Neuronal stem cell (in vitro differentiated cells): ENCODE measurements at regions not wholly inside any gene's neighbourhood (a gene's known extent, or its start where the extent isn't known, plus 50 kb on each side); places are given as distances from the start of the nearest gene placed in this dataset.

ENCODE experiments used
- DNase-seq: peaks from one replicate; pipeline ENCODE4 v3.0.0-alpha.2; 2013; ENCODE audit warnings: low spot score
- H2AFZ ChIP-seq: one replicate; pipeline ENCODE4 v1.6.1; 2013; ENCODE audit warnings: mild to moderate bottlenecking, low read length, inconsistent platforms
- H2AK5ac ChIP-seq: 2 replicates; pipeline ENCODE4 v1.6.1; 2013; ENCODE audit warnings: low read depth, mild to moderate bottlenecking, inconsistent platforms, low read length, moderate library complexity, mixed read lengths
- H2BK120ac ChIP-seq: 2 replicates; pipeline ENCODE4 v1.6.1; 2013; ENCODE audit warnings: low read depth, mild to moderate bottlenecking, inconsistent platforms, low read length, moderate library complexity, mixed read lengths
- H2BK12ac ChIP-seq: one replicate; pipeline ENCODE4 v1.6.1; 2013; ENCODE audit warnings: low read length, inconsistent platforms
- H2BK15ac ChIP-seq: 2 replicates; pipeline ENCODE4 v1.6.1; 2013; ENCODE audit warnings: mild to moderate bottlenecking, low read length, inconsistent platforms, mixed read lengths
- H2BK5ac ChIP-seq: one replicate; pipeline ENCODE4 v1.6.1; 2013; ENCODE audit warnings: inconsistent platforms, mild to moderate bottlenecking, low read length, moderate library complexity
- H3K14ac ChIP-seq: one replicate; pipeline ENCODE4 v1.6.1; 2013; ENCODE audit warnings: low read length, inconsistent platforms
- H3K18ac ChIP-seq: 2 replicates; pipeline ENCODE4 v1.6.1; 2013; ENCODE audit warnings: low read length, inconsistent platforms
- H3K23ac ChIP-seq: 2 replicates; pipeline ENCODE4 v1.6.1; 2013; ENCODE audit warnings: low read depth, mild to moderate bottlenecking, mixed read lengths, low read length, inconsistent platforms; ENCODE audit not compliant: poor library complexity
- H3K27ac ChIP-seq: replicated peaks from 3 replicates; pipeline ENCODE4 v1.5.1; 2013; ENCODE audit warnings: low read length, inconsistent platforms
- H3K27me3 ChIP-seq, 3 experiments: 2 replicates each; pipeline ENCODE4 v1.6.1; 2013; ENCODE audit warnings: low read length in 3 of 3, mild to moderate bottlenecking in 2 of 3, inconsistent platforms in 1 of 3, low read depth in 1 of 3, mixed read lengths in 1 of 3, moderate library complexity in 1 of 3; ENCODE audit not compliant: control insufficient read depth in 3 of 3, insufficient read depth in 3 of 3
- H3K36me3 ChIP-seq, 2 donors: replicated peaks in 1 of 2; 2 replicates each; pipeline ENCODE4 v1.6.1; 2013; ENCODE audit warnings: low read length in 2 of 2; ENCODE audit not compliant: control insufficient read depth in 2 of 2, insufficient read depth in 2 of 2
- H3K4ac ChIP-seq: 2 replicates; pipeline ENCODE4 v1.6.1; 2013; ENCODE audit warnings: inconsistent platforms, mild to moderate bottlenecking, low read length, moderate library complexity
- H3K4me1 ChIP-seq, 2 donors: 1 replicate in 1 of 2; 2 replicates in 1 of 2; pipeline ENCODE4 v1.6.1; 2013; ENCODE audit warnings: low read length in 2 of 2, low read depth in 1 of 2; ENCODE audit not compliant: control insufficient read depth in 2 of 2, insufficient read depth in 1 of 2
- H3K4me2 ChIP-seq: one replicate; pipeline ENCODE4 v1.6.1; 2013; ENCODE audit warnings: mild to moderate bottlenecking, low read length, inconsistent platforms; ENCODE audit not compliant: insufficient read depth, poor library complexity, severe bottlenecking
- H3K4me3 ChIP-seq, 2 donors: 2 replicates each; pipeline ENCODE4 v1.5.1; 2013; ENCODE audit warnings: low read length in 2 of 2, mild to moderate bottlenecking in 2 of 2, inconsistent platforms in 1 of 2, moderate library complexity in 1 of 2
- H3K79me1 ChIP-seq: one replicate; pipeline ENCODE4 v1.6.1; 2013; ENCODE audit warnings: low read depth, mild to moderate bottlenecking, inconsistent platforms, low read length, moderate library complexity
- H3K9ac ChIP-seq: one replicate; pipeline ENCODE4 v1.6.1; 2013; ENCODE audit warnings: mild to moderate bottlenecking, low read depth, low read length, inconsistent platforms; ENCODE audit not compliant: poor library complexity
- H3K9me3 ChIP-seq, 2 donors: replicated peaks in 1 of 2; 2 replicates each; pipeline versions ENCODE3 to v1.6.1; 2013; ENCODE audit warnings: low read length in 2 of 2, mild to moderate bottlenecking in 2 of 2, inconsistent platforms in 1 of 2, low read depth in 1 of 2, mixed read lengths in 1 of 2, moderate library complexity in 1 of 2; ENCODE audit not compliant: control insufficient read depth in 2 of 2, insufficient read depth in 1 of 2
- H4K8ac ChIP-seq: one replicate; pipeline ENCODE4 v1.6.1; 2013; ENCODE audit warnings: low read depth, mild to moderate bottlenecking, inconsistent platforms, low read length, moderate library complexity
- H4K91ac ChIP-seq: one replicate; pipeline ENCODE4 v1.6.1; 2013; ENCODE audit warnings: low read length, low read depth, mild to moderate bottlenecking, inconsistent platforms; ENCODE audit not compliant: poor library complexity
- WGBS, 2 donors: extraction: QIAGEN DNeasy Blood & Tissue Kit; methylation state at CpG; one replicate each; pipeline ENCODE4 v1.1.7; 2013; ENCODE audit warnings: missing lambda C conversion rate in 2 of 2, mixed read lengths in 1 of 2; ENCODE audit not compliant: insufficient read length in 2 of 2, insufficient replicate concordance in 1 of 2; ENCODE audit errors: extremely low coverage in 2 of 2; 5-methylcytosine and 5-hydroxymethylcytosine counted together

GRCh38 chr5:50934343-50934742, 267.9 kb downstream of the PARP8 start:
- H3K4me2 ChIP-seq: no peak overlapping the region
- no peaks in the 10 kb centered on the region for H3K79me1 ChIP-seq
- H3K4me1 ChIP-seq: peaks cover 0 to under 1% of the 10 kb centered on the region in 2 donors
- no peak overlapping the region for H2BK120ac ChIP-seq
- H3K36me3 ChIP-seq: no peaks in the 10 kb centered on the region
- H3K23ac ChIP-seq: no peak overlapping the region
- no peak overlapping the region for H3K4ac ChIP-seq
- H2AFZ ChIP-seq: no peak overlapping the region
- no peak for DNase-seq
- WGBS, 2 donors: no CpG with 5 or more reads among the region's 2 CpGs
- H3K9ac ChIP-seq: no peak overlapping the region
- no peak overlapping the region for H2AK5ac ChIP-seq
- H3K27me3 ChIP-seq: no peaks in the 10 kb centered on the region
- H2BK12ac ChIP-seq: no peak overlapping the region
- no peaks in the 10 kb centered on the region for H3K9me3 ChIP-seq
- no peak overlapping the region for H2BK5ac ChIP-seq
- H3K27ac ChIP-seq: no peak overlapping the region
- no peak overlapping the region for H3K4me3 ChIP-seq
- H4K91ac ChIP-seq: no peak overlapping the region
- no peak overlapping the region for H4K8ac ChIP-seq
- no peak overlapping the region for H2BK15ac ChIP-seq
- no peak overlapping the region for H3K18ac ChIP-seq
- H3K14ac ChIP-seq: no peak overlapping the region

GRCh38 chr5:50945139-50945538, 278.7 kb downstream of the PARP8 start:
- Histone ChIP-seq H3K27ac (no peak overlapping the region), H2AK5ac (no peak overlapping the region), H4K8ac (no peak overlapping the region), H3K4me3 (no peak overlapping the region), H2BK5ac (no peak overlapping the region), H2BK15ac (no peak overlapping the region), H3K27me3 (no peaks in the 10 kb centered on the region), H2BK12ac (no peak overlapping the region), H3K14ac (no peak overlapping the region), H3K9me3 (peaks cover 0 to 3% of the 10 kb centered on the region in 2 donors), H2AFZ (no peak overlapping the region), H3K79me1 (no peaks in the 10 kb centered on the region), H3K9ac (no peak overlapping the region), H4K91ac (no peak overlapping the region), H2BK120ac (no peak overlapping the region), H3K4me2 (no peak overlapping the region), H3K18ac (no peak overlapping the region), H3K4ac (no peak overlapping the region), H3K23ac (no peak overlapping the region), H3K36me3 (no peaks in the 10 kb centered on the region), H3K4me1 (no peaks in the 10 kb centered on the region)
- no CpG with 5 or more reads among the region's 2 CpGs for WGBS, 2 donors
- no peak for DNase-seq

GRCh38 chr5:50947906-50948683, 281.7 kb downstream of the PARP8 start:
- Histone ChIP-seq H3K14ac (no peak overlapping the region), H2AK5ac (no peak overlapping the region)

GRCh38 chr5:50953290-50953689, 286.9 kb downstream of the PARP8 start:
- Histone ChIP-seq H2AFZ (no peak overlapping the region), H2BK5ac (no peak overlapping the region), H3K4me2 (no peak overlapping the region), H2AK5ac (no peak overlapping the region), H2BK12ac (no peak overlapping the region), H3K27me3 (peaks cover 0 to 8% (median 0%) of the 10 kb centered on the region in 3 experiments), H4K91ac (no peak overlapping the region), H3K4me1 (no peaks in the 10 kb centered on the region), H3K4me3 (no peak overlapping the region), H4K8ac (no peak overlapping the region), H2BK15ac (no peak overlapping the region), H3K14ac (no peak overlapping the region), H3K79me1 (no peaks in the 10 kb centered on the region), H3K23ac (no peak overlapping the region), H3K4ac (no peak overlapping the region), H3K9me3 (no peaks in the 10 kb centered on the region), H3K36me3 (no peaks in the 10 kb centered on the region), H3K27ac (no peak overlapping the region), H3K18ac (no peak overlapping the region), H3K9ac (no peak overlapping the region), H2BK120ac (no peak overlapping the region)
- no peak for DNase-seq
- WGBS, 2 donors: no CpG with 5 or more reads among the region's 1 CpG

More at GRCh38 chr5:50947906-50948683, 281.7 kb downstream of the PARP8 start:
- Histone ChIP-seq H3K4ac (no peak overlapping the region), H3K36me3 (no peaks in the 10 kb centered on the region), H3K23ac (no peak overlapping the region), H3K4me3 (no peak overlapping the region), H3K9ac (no peak overlapping the region), H3K27ac (no peak overlapping the region), H2BK5ac (no peak overlapping the region), H3K79me1 (no peaks in the 10 kb centered on the region), H2BK15ac (no peak overlapping the region), H3K4me2 (no peak overlapping the region), H4K91ac (no peak overlapping the region), H3K27me3 (peaks cover 0 to 6% (median 0%) of the 10 kb centered on the region in 3 experiments), H4K8ac (no peak overlapping the region), H2BK12ac (no peak overlapping the region), H2BK120ac (no peak overlapping the region), H3K18ac (no peak overlapping the region), H2AFZ (no peak overlapping the region), H3K4me1 (no peaks in the 10 kb centered on the region), H3K9me3 (peaks cover 0 to 3% of the 10 kb centered on the region in 2 donors)
- WGBS, 2 donors: no CpG with 5 or more reads among the region's 6 CpGs
- no peak for DNase-seq
